IMR-90 (cell line): ENCODE measurements at regions not wholly inside any gene's neighbourhood (a gene's known extent, or its start where the extent isn't known, plus 50 kb on each side); places are given as distances from the start of the nearest gene placed in this dataset.
"Not testable (repeated sequence)": the region's sequence is repeated elsewhere in the genome, so short reads cannot be mapped to it uniquely, and the experiment has no call there.

ENCODE experiments used
- ATAC-seq: fragments of 200-7000 bp; cut with Tn5 transposase; 2 replicates; pipeline ENCODE4 v1.9.1; 2020; ENCODE audit warnings: low read depth, mild to moderate bottlenecking, moderate library complexity
- BruUV-seq: library from RNA; stranded (reverse); fragments of 400-500 nt; replicated peaks from 2 replicates; lab custom pipeline; 2021; lab: Mats Ljungman, UMichigan
- CTCF ChIA-PET: fragments of 300-600 bp; formaldehyde crosslinking; extraction: SDS; loops from one replicate; lab custom pipeline; 2021; ENCODE audit warnings: antibody characterized with exemption; lab: Yijun Ruan, JAX
- POLR2A ChIA-PET: fragments of 300-600 bp; sonication (Branson Sonifier 250); formaldehyde crosslinking; loops from one replicate; lab custom pipeline; 2022; ENCODE audit warnings: antibody characterized with exemption; ENCODE audit not compliant: unreplicated experiment; lab: Charles Lee
- DNase-seq: peaks from one replicate; pipeline ENCODE4 v3.0.0; 2013
- H2AFZ ChIP-seq: replicated peaks from 2 replicates; pipeline ENCODE3; 2013; ENCODE audit warnings: low read length, mild to moderate bottlenecking; ENCODE audit not compliant: poor library complexity
- H2AK5ac ChIP-seq: 2 replicates; pipeline ENCODE4 v1.6.1; 2013; ENCODE audit warnings: low read depth, low read length, inconsistent platforms
- H2AK9ac ChIP-seq: replicated peaks from 2 replicates; pipeline ENCODE3; 2013; ENCODE audit warnings: mild to moderate bottlenecking, low read depth, low read length, moderate library complexity; ENCODE audit not compliant: poor library complexity
- H2BK120ac ChIP-seq: 2 replicates; pipeline ENCODE4 v1.6.1; 2013; ENCODE audit warnings: low read depth, low read length, inconsistent platforms
- H2BK15ac ChIP-seq: 3 replicates; pipeline ENCODE4 v1.6.1; 2013; ENCODE audit warnings: low read depth, low read length, inconsistent platforms
- H2BK20ac ChIP-seq: 2 replicates; pipeline ENCODE4 v1.6.1; 2013; ENCODE audit warnings: low read depth, mild to moderate bottlenecking, inconsistent platforms, low read length, moderate library complexity
- H2BK5ac ChIP-seq: 2 replicates; pipeline ENCODE4 v1.6.1; 2013; ENCODE audit warnings: mild to moderate bottlenecking, low read depth, low read length, inconsistent platforms; ENCODE audit not compliant: poor library complexity, severe bottlenecking
- H3K14ac ChIP-seq: replicated peaks from 2 replicates; pipeline ENCODE4 v1.6.1; 2013; ENCODE audit warnings: low read depth, low read length, inconsistent platforms
- H3K18ac ChIP-seq: 2 replicates; pipeline ENCODE4 v1.6.1; 2013; ENCODE audit warnings: low read depth, low read length, control low read depth
- H3K23ac ChIP-seq: 2 replicates; pipeline ENCODE4 v1.6.1; 2013; ENCODE audit warnings: low read depth, low read length, inconsistent platforms
- H3K27ac ChIP-seq: 2 replicates; pipeline ENCODE4 v1.5.1; 2013; ENCODE audit warnings: mild to moderate bottlenecking, control low read depth, low read length; ENCODE audit not compliant: insufficient read depth
- H3K27me3 ChIP-seq: 2 replicates; pipeline ENCODE4 v1.6.1; 2013; ENCODE audit warnings: low read length; ENCODE audit not compliant: control insufficient read depth, insufficient read depth
- H3K36me3 ChIP-seq: 2 replicates; pipeline ENCODE4 v1.6.1; 2013; ENCODE audit warnings: low read length, mixed read lengths; ENCODE audit not compliant: control insufficient read depth, insufficient read depth
- H3K4ac ChIP-seq: 2 replicates; pipeline ENCODE4 v1.6.1; 2013; ENCODE audit warnings: low read depth, low read length, inconsistent platforms
- H3K4me1 ChIP-seq: 2 replicates; pipeline ENCODE4 v1.6.1; 2013; ENCODE audit warnings: low read length, mixed read lengths; ENCODE audit not compliant: control insufficient read depth, insufficient read depth
- H3K4me2 ChIP-seq: 2 replicates; pipeline ENCODE4 v1.6.1; 2013; ENCODE audit warnings: low read depth, mild to moderate bottlenecking, control low read depth, low read length, moderate library complexity
- H3K4me3 ChIP-seq: 2 replicates; pipeline ENCODE4 v1.5.1; 2013; ENCODE audit warnings: low read depth, mild to moderate bottlenecking, control low read depth, low read length, moderate library complexity; ENCODE audit not compliant: insufficient read depth
- H3K56ac ChIP-seq: 2 replicates; pipeline ENCODE4 v1.6.1; 2013; ENCODE audit warnings: low read length, inconsistent platforms; ENCODE audit not compliant: insufficient read depth; ENCODE audit errors: extremely low read depth
- H3K79me1 ChIP-seq, 2 experiments: 2 replicates each; pipeline ENCODE4 v1.6.1; 2013; ENCODE audit warnings: low read length in 2 of 2, inconsistent platforms in 1 of 2, low read depth in 1 of 2
- H3K9ac ChIP-seq: 2 replicates; pipeline ENCODE4 v1.6.1; 2013; ENCODE audit warnings: low read depth, low read length, control low read depth
- H3K9me1 ChIP-seq: 2 replicates; pipeline ENCODE4 v1.6.1; 2013; ENCODE audit warnings: low read length, inconsistent platforms; ENCODE audit not compliant: insufficient read depth
- H3K9me3 ChIP-seq: 2 replicates; pipeline ENCODE4 v1.6.1; 2013; ENCODE audit warnings: low read length; ENCODE audit not compliant: control insufficient read depth, insufficient read depth
- H4K20me1 ChIP-seq: 2 replicates; pipeline ENCODE4 v1.6.1; 2013; ENCODE audit warnings: low read length, inconsistent platforms; ENCODE audit not compliant: insufficient read depth
- H4K5ac ChIP-seq: 2 replicates; pipeline ENCODE4 v1.6.1; 2013; ENCODE audit warnings: mild to moderate bottlenecking, low read depth, low read length, control low read depth
- H4K8ac ChIP-seq, 2 experiments: 2 replicates each; pipeline ENCODE4 v1.6.1; 2013; ENCODE audit warnings: low read depth in 2 of 2, low read length in 2 of 2, control low read depth in 1 of 2, inconsistent platforms in 1 of 2
- H4K91ac ChIP-seq: 2 replicates; pipeline ENCODE4 v1.6.1; 2013; ENCODE audit warnings: low read depth, low read length, inconsistent platforms; ENCODE audit not compliant: insufficient read depth
- WGBS, 2 experiments: methylation state at CpG; one replicate each; pipeline versions ENCODE4 v1.1.5 to v1.1.7; 2013; ENCODE audit warnings: missing lambda C conversion rate in 2 of 2; ENCODE audit not compliant: insufficient read length in 1 of 2; ENCODE audit errors: extremely low coverage in 2 of 2; 5-methylcytosine and 5-hydroxymethylcytosine counted together
- dilution Hi-C: fragments of 300-500 bp; cut with HindIII; formaldehyde crosslinking; loops from one replicate; pipeline ENCODE4 v1.14.3; 2018; ENCODE audit warnings: low sequenced_read_pairs; ENCODE audit not compliant: unreplicated experiment
- in situ Hi-C: fragments of 300-500 bp; cut with MboI; formaldehyde crosslinking; loops from 3 replicates; pipeline ENCODE4 v1.14.3; 2019; ENCODE audit warnings: low sequenced_read_pairs, inconsistent platforms, mixed read lengths
- intact Hi-C: fragments of 100-400 bp; cut with micrococcal nuclease; formaldehyde crosslinking; loops from 2 replicates; pipeline ENCODE4 v1.10.0; 2022

DNA sequence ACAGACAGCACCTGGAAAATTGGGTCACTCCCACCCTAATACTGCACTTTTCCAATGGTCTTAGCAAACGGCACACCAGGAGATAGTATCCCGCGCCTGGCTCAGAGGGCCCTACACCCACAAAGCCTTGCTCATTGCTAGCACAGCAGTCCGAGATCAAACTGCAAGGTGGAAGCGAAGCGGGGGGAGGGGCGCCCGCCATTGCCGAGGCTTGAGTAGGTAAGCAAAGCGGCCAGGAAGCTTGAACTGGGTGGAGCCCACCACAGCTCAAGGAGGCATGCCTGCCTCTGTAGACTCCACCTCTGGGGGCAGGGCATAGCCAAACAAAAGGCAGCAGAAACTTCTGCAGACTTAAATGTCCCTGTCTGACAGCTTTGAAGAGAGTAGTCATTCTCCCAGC, 1100.0 kb downstream of the CDH8 start:
- H3K23ac ChIP-seq, H2BK120ac ChIP-seq, H2BK15ac ChIP-seq, H3K4me3 ChIP-seq, DNase-seq, H4K91ac ChIP-seq, H3K18ac ChIP-seq, H3K9me3 ChIP-seq, H3K4ac ChIP-seq, BruUV-seq, H3K9ac ChIP-seq, H2AK9ac ChIP-seq, POLR2A ChIA-PET, CTCF ChIA-PET, intact Hi-C loops, in situ Hi-C loops, H2BK20ac ChIP-seq, H3K27me3 ChIP-seq, H3K4me1 ChIP-seq, H3K56ac ChIP-seq, H2BK5ac ChIP-seq, dilution Hi-C loops, H4K20me1 ChIP-seq, H4K5ac ChIP-seq, H3K9me1 ChIP-seq, H3K4me2 ChIP-seq, H4K8ac ChIP-seq, ATAC-seq, H2AFZ ChIP-seq, H3K36me3 ChIP-seq, H3K27ac ChIP-seq, H3K14ac ChIP-seq, H2AK5ac ChIP-seq, H3K79me1 ChIP-seq: not testable (repeated sequence)
- WGBS, 2 experiments: no CpG with 5 or more reads among the region's 10 CpGs
